Brain microvascular endothelial cell (primary cell): ENCODE measurements at regions not wholly inside any gene's neighbourhood (a gene's known extent, or its start where the extent isn't known, plus 50 kb on each side); places are given as distances from the start of the nearest gene placed in this dataset.

Experiments used
- DNase-seq: peaks from one replicate; pipeline ENCODE4 v3.0.0-alpha.2; 2020
- H3K27ac ChIP-seq: fragments of 250-450 bp; sonication (Bioruptor Pico); 2 replicates; pipeline ENCODE4 v1.5.1; 2020; ENCODE audit warnings: mild to moderate bottlenecking, moderate library complexity
- H3K27me3 ChIP-seq: fragments of 250-450 bp; sonication (Bioruptor Pico); replicated peaks from 2 replicates; pipeline ENCODE4 v1.5.1; 2020; ENCODE audit warnings: mild to moderate bottlenecking
- H3K36me3 ChIP-seq: fragments of 250-450 bp; sonication (Bioruptor Pico); replicated peaks from 2 replicates; pipeline ENCODE4 v1.5.1; 2020; ENCODE audit warnings: mild to moderate bottlenecking
- H3K4me3 ChIP-seq: 2 replicates; pipeline ENCODE4 v1.5.1; 2011; ENCODE audit warnings: low read depth, mild to moderate bottlenecking, control low read depth, low read length, moderate library complexity
- CTCF ChIP-seq: IDR thresholded peaks from 2 replicates; pipeline ENCODE4 v1.5.1; 2011; ENCODE audit warnings: low read depth, mild to moderate bottlenecking, moderate library complexity, low read length, control low read depth, inconsistent platforms; ENCODE audit errors: missing control alignments
- in situ Hi-C: cut with HindIII; loops from 2 replicates; pipeline ENCODE4 v1.10.0; 2017; ENCODE audit warnings: low sequenced_read_pairs, low pct_ligation_motif_present

- Histone ChIP-seq H3K36me3 (no peaks in the 10 kb centered on the region), H3K27me3 (no peaks in the 10 kb centered on the region), H3K27ac (peak overlapping the region; percentile 34), H3K4me3 (no peak overlapping the region)
- TF ChIP-seq CTCF = no peak
- in situ Hi-C loops = no loop called here
- peak; percentile 79 for DNase-seq
Observed at GRCh38 chr6:9515633-9516606, 899.0 kb downstream of the TFAP2A start.

- Histone ChIP-seq H3K27ac (no peak overlapping the region), H3K4me3 (no peak overlapping the region), H3K27me3 (no peaks in the 10 kb centered on the region), H3K36me3 (no peaks in the 10 kb centered on the region)
- DNase-seq = no peak
- TF ChIP-seq CTCF = no peak
- in situ Hi-C loops = no loop called here
Observed at GRCh38 chr6:9514146-9514545, 900.7 kb downstream of the TFAP2A start.

GRCh38 chr6:9511157-9511556 lies 903.7 kb downstream of the TFAP2A start:
- H3K27me3 ChIP-seq = no peaks in the 10 kb centered on the region
- in situ Hi-C loops = no loop called here
- no peaks in the 10 kb centered on the region for H3K36me3 ChIP-seq
- TF ChIP-seq CTCF = no peak
- no peak overlapping the region for H3K4me3 ChIP-seq
- no peak for DNase-seq
- no peak overlapping the region for H3K27ac ChIP-seq

GRCh38 chr6:9507136-9507895 lies 907.6 kb downstream of the TFAP2A start:
- in situ Hi-C loops = no loop called here
- no peak for DNase-seq
- H3K27me3 ChIP-seq = no peaks in the 10 kb centered on the region
- TF ChIP-seq CTCF = no peak
- H3K36me3 ChIP-seq = no peaks in the 10 kb centered on the region
- no peak overlapping the region for H3K27ac ChIP-seq
- H3K4me3 ChIP-seq = no peak overlapping the region

- in situ Hi-C loops = no loop called here
- Histone ChIP-seq H3K36me3 (no peaks in the 10 kb centered on the region), H3K4me3 (no peak overlapping the region), H3K27ac (peak overlapping the region; percentile 84), H3K27me3 (no peaks in the 10 kb centered on the region)
- no peak for DNase-seq
- TF ChIP-seq CTCF = no peak
Observed at GRCh38 chr6:9504191-9504590, 910.7 kb downstream of the TFAP2A start.
